ENCODE measurements at regions not wholly inside any gene's neighbourhood (a gene's known extent, or its start where the extent isn't known, plus 50 kb on each side); places are given as distances from the start of the nearest gene placed in this dataset.

- no peaks in the 10 kb centered on the region for H3K36me3 ChIP-seq (ENCODE audit: control insufficient read depth in 2 of 2, extremely low read depth in 1 of 2, insufficient read depth in 2 of 2, low read length in 2 of 2)
- no peak overlapping the region for H3K9ac ChIP-seq (replicated peaks; ENCODE audit: extremely low read depth, insufficient read depth, low read length)
- peaks cover 4 to 6% of the 10 kb centered on the region in 2 experiments for H3K27me3 ChIP-seq (ENCODE audit: control insufficient read depth in 2 of 2, insufficient read depth in 2 of 2, low read length in 2 of 2)
- no peaks in the 10 kb centered on the region for H3K79me2 ChIP-seq (ENCODE audit: control insufficient read depth, insufficient read depth, low read length)
- dilution Hi-C loops (cut with MboI; ENCODE audit: extremely low pct_ligation_motif_present, low sequenced_read_pairs) (no loop called here), intact Hi-C loops (cut with micrococcal nuclease) (no loop called here)
- no peaks in the 10 kb centered on the region for H4K20me1 ChIP-seq (replicated peaks; ENCODE audit: control insufficient read depth, extremely low read depth, insufficient read depth, low read length)
- TF ChIP-seq, protein P1, sequence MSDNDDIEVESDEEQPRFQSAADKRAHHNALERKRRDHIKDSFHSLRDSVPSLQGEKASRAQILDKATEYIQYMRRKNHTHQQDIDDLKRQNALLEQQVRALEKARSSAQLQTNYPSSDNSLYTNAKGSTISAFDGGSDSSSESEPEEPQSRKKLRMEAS (IDR thresholded peaks at IDR 0.05; ENCODE audit: insufficient read depth, insufficient read length): no peak
- no peak for TF ChIP-seq POLR2AphosphoS5 (IDR thresholded peaks at IDR 0.05; ENCODE audit: insufficient read depth, low read depth, low read length)
- TF ChIP-seq, protein P2, sequence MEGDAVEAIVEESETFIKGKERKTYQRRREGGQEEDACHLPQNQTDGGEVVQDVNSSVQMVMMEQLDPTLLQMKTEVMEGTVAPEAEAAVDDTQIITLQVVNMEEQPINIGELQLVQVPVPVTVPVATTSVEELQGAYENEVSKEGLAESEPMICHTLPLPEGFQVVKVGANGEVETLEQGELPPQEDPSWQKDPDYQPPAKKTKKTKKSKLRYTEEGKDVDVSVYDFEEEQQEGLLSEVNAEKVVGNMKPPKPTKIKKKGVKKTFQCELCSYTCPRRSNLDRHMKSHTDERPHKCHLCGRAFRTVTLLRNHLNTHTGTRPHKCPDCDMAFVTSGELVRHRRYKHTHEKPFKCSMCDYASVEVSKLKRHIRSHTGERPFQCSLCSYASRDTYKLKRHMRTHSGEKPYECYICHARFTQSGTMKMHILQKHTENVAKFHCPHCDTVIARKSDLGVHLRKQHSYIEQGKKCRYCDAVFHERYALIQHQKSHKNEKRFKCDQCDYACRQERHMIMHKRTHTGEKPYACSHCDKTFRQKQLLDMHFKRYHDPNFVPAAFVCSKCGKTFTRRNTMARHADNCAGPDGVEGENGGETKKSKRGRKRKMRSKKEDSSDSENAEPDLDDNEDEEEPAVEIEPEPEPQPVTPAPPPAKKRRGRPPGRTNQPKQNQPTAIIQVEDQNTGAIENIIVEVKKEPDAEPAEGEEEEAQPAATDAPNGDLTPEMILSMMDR (IDR thresholded peaks at IDR 0.05; ENCODE audit: extremely low read depth in 1 of 2, insufficient read depth in 1 of 2, low read depth in 1 of 2, low read length in 2 of 2): no peak
- no peak for TF ChIP-seq GATA2 (IDR thresholded peaks at IDR 0.05; ENCODE audit: insufficient read depth, insufficient read length, low read depth, low read length)
- TF ChIP-seq POLR2A (IDR thresholded peaks at IDR 0.05; ENCODE audit: low read depth, low read length): no peak
- TF ChIP-seq MYC (IDR thresholded peaks at IDR 0.05; ENCODE audit: low read depth, low read length): no peak
- no peak for TF ChIP-seq FOS (IDR thresholded peaks at IDR 0.05; ENCODE audit: borderline replicate concordance, insufficient read depth, low read length)
- TF ChIP-seq EZH2 (IDR thresholded peaks at IDR 0.05; ENCODE audit: borderline replicate concordance, low read depth, low read length, severe bottlenecking): no peak
- TF ChIP-seq JUN (IDR thresholded peaks at IDR 0.05; ENCODE audit: borderline replicate concordance, insufficient read depth, insufficient read length, low read depth): no peak
- no peak overlapping the region for H2AFZ ChIP-seq (ENCODE audit: low read depth, low read length)
- ChIA-PET CTCF (interaction anchor here (1.5 kb wide), 1 partner anchor 11 kb away, joined by 3 read pairs; no protein-coding TSS in a partner anchor), POLR2A (no interaction called here)
- no peak overlapping the region for H3K27ac ChIP-seq (ENCODE audit: insufficient read depth, low read depth, low read length)
- BruUV-seq (replicated peaks): no TSS peak
- FAIRE-seq (no peak), DNase-seq (ENCODE audit: low read depth, low spot score) (no peak)
- no peaks in the 10 kb centered on the region for H3K4me1 ChIP-seq (ENCODE audit: control insufficient read depth, extremely low read depth, insufficient read depth, low read length)
- H3K4me2 ChIP-seq (ENCODE audit: insufficient read depth, low read length): no peak overlapping the region
- no peak overlapping the region for H3K4me3 ChIP-seq (replicated peaks in 1 of 3; ENCODE audit: insufficient read depth in 1 of 3, low read depth in 1 of 3, low read length in 3 of 3)
- no peaks in the 10 kb centered on the region for H3K9me3 ChIP-seq (replicated peaks; ENCODE audit: control insufficient read depth, insufficient read depth, low read length)
- no peaks in the 10 kb centered on the region for H3K9me1 ChIP-seq (replicated peaks; ENCODE audit: control insufficient read depth, extremely low read depth, insufficient read depth, low read length)
Observed at GRCh38 chr6:4340544-4340943, 205.2 kb upstream of the ECI2 start.
